Type B pancreatic cell (in vitro differentiated cells): ENCODE measurements at regions not wholly inside any gene's neighbourhood (a gene's known extent, or its start where the extent isn't known, plus 50 kb on each side); places are given as distances from the start of the nearest gene placed in this dataset.
"Not testable (repeated sequence)": the region's sequence is repeated elsewhere in the genome, so short reads cannot be mapped to it uniquely, and the experiment has no call there.

Experiments
- DNase-seq: peaks from one replicate; pipeline ENCODE4 v3.0.0; 2021; ENCODE audit warnings: mixed read lengths; ENCODE audit not compliant: unreplicated experiment; ENCODE audit errors: extremely low spot score
- H3K27ac Mint-ChIP-seq: 2 replicates; pipeline ENCODE4 v1.8.0; 2021; ENCODE audit warnings: mild to moderate bottlenecking, mixed read lengths
- H3K27me3 Mint-ChIP-seq: 2 replicates; pipeline ENCODE4 v1.8.0; 2021; ENCODE audit warnings: mixed read lengths
- H3K36me3 Mint-ChIP-seq: 2 replicates; pipeline ENCODE4 v1.8.0; 2021; ENCODE audit warnings: mixed read lengths
- H3K4me1 Mint-ChIP-seq: one replicate; pipeline ENCODE4 v1.8.0; 2021; ENCODE audit warnings: mixed read lengths; ENCODE audit not compliant: unreplicated experiment
- H3K4me3 Mint-ChIP-seq: 2 replicates; pipeline ENCODE4 v1.8.0; 2021; ENCODE audit warnings: mild to moderate bottlenecking, mixed read lengths
- H3K9me3 Mint-ChIP-seq: 2 replicates; pipeline ENCODE4 v1.8.0; 2021; ENCODE audit warnings: mixed read lengths
- TF ChIP-seq, protein P1 (sequence below): fragments of 200-600 bp; sonication (generic); conservative IDR thresholded peaks from 2 replicates; pipeline ENCODE4 v1.5.0; 2021; ENCODE audit warnings: antibody characterized with exemption, mild to moderate bottlenecking

DNA sequence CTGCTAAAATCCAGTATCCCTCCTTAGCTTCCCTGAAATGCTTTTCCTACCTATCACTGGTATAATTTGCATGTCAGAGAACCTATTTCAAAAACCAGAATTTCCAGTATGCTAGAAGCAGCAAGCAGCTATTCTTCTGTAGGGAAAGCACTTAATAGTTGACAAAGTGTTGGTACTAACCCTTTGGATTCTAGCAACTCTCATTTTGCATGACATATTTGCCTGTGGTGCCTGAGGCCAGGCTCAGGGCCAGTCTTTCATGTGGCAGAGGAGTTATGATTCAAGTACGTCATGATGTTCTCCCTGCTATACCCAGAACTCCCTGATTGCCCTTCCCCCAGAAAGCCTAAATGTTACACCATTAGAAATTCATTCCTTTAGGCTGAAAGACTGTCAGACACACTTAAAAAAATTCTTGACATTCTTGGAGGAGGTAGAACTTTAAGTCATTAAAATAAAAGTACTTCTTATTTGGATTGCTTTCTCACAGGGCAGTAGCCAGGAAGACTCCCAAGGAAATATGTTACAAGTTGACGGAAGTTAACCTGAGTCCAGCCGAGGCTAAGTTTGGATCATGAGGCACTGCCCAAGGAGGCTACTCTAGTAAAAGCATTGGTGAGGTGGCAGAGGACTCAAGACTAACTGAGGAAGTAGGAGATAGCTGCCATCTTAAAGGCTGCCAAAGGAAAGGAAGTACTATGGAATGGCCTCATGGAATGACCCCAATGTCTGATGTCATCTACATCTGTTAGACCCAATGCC lies 298.4 kb upstream of the SPAG17 start:
- TF ChIP-seq, protein P1, sequence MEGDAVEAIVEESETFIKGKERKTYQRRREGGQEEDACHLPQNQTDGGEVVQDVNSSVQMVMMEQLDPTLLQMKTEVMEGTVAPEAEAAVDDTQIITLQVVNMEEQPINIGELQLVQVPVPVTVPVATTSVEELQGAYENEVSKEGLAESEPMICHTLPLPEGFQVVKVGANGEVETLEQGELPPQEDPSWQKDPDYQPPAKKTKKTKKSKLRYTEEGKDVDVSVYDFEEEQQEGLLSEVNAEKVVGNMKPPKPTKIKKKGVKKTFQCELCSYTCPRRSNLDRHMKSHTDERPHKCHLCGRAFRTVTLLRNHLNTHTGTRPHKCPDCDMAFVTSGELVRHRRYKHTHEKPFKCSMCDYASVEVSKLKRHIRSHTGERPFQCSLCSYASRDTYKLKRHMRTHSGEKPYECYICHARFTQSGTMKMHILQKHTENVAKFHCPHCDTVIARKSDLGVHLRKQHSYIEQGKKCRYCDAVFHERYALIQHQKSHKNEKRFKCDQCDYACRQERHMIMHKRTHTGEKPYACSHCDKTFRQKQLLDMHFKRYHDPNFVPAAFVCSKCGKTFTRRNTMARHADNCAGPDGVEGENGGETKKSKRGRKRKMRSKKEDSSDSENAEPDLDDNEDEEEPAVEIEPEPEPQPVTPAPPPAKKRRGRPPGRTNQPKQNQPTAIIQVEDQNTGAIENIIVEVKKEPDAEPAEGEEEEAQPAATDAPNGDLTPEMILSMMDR, result no peak
- Mint-ChIP-seq H3K4me3 (no peak overlapping the region), H3K4me1 (peaks cover 31% of the 10 kb centered on the region), H3K27ac (peak overlapping the region; percentile 21), H3K27me3 (no peaks in the 10 kb centered on the region), H3K9me3 (no peaks in the 10 kb centered on the region), H3K36me3 (no peaks in the 10 kb centered on the region)
- DNase-seq, result no peak

- Mint-ChIP-seq H3K4me3 (no peak overlapping the region), H3K9me3 (no peaks in the 10 kb centered on the region), H3K36me3 (no peaks in the 10 kb centered on the region), H3K27ac (no peak overlapping the region), H3K4me1 (peaks cover 14% of the 10 kb centered on the region), H3K27me3 (no peaks in the 10 kb centered on the region)
- no peak for DNase-seq
- TF ChIP-seq, protein P1, result no peak
Measured at GRCh38 chr1:118481126-118481525, 296.1 kb upstream of the SPAG17 start.

DNA sequence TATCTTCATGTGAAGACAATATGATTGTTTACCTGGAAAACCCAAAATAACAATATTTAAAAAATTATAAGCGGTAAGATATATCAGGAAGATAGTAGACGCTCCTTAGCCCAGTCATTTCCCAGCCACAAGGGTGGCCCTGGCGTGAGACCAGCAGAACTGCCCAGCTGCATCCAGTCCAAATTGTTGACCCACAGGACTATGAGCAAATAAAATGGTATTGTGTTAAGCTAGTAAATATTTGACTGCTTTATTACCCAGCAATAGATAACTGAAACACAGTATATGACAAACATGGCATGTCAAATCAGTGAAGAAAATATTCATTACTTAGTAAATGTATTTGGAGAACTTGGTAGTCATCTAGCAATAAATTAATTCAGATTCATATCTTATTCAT lies 294.3 kb upstream of the SPAG17 start:
- Mint-ChIP-seq H3K9me3 (no peaks in the 10 kb centered on the region), H3K27ac (no peak overlapping the region), H3K4me3 (no peak overlapping the region), H3K36me3 (no peaks in the 10 kb centered on the region), H3K27me3 (no peaks in the 10 kb centered on the region), H3K4me1 (peaks cover 6% of the 10 kb centered on the region)
- TF ChIP-seq, protein P1, result no peak
- no peak for DNase-seq

GRCh38 chr1:118473825-118474224 lies 288.8 kb upstream of the SPAG17 start:
- Mint-ChIP-seq H3K4me3 (no peak overlapping the region), H3K36me3 (no peaks in the 10 kb centered on the region), H3K27ac (no peak overlapping the region), H3K9me3 (no peaks in the 10 kb centered on the region), H3K4me1 (no peaks in the 10 kb centered on the region), H3K27me3 (no peaks in the 10 kb centered on the region)
- DNase-seq, result no peak
- TF ChIP-seq, protein P1, result no peak

DNA sequence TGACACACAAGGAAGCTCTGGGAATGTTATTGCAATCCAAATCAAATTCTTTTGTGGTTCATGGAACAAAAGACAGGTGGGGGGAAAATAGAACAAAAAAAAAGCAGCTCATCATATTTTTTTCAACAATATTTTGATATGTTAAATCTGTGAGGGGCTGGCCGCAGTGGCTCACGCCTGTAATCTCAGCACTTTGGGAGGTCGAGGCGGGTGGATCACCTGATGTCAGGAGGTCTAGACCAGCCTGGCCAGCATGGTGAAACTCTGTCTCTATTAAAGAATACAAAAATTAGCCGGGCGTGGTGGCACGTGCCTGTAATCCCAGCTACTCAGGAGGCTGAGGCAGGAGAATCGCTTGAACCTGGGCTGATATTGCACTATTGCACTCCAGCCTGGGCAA lies 279.4 kb upstream of the SPAG17 start:
- not testable (repeated sequence) for H3K9me3 Mint-ChIP-seq, H3K27ac Mint-ChIP-seq, H3K36me3 Mint-ChIP-seq, H3K4me1 Mint-ChIP-seq, H3K27me3 Mint-ChIP-seq, H3K4me3 Mint-ChIP-seq, DNase-seq

GRCh38 chr1:118461154-118461553 lies 276.1 kb upstream of the SPAG17 start:
- TF ChIP-seq, protein P1, result peak; percentile 52
- no peak for DNase-seq

More at GRCh38 chr1:118461154-118461553, 276.1 kb upstream of the SPAG17 start:
- Mint-ChIP-seq H3K4me1 (no peaks in the 10 kb centered on the region), H3K9me3 (peaks cover 11% of the 10 kb centered on the region), H3K4me3 (no peak overlapping the region), H3K27ac (no peak overlapping the region), H3K27me3 (no peaks in the 10 kb centered on the region), H3K36me3 (no peaks in the 10 kb centered on the region)
